GM12872 (cell line): ENCODE measurements at regions not wholly inside any gene's neighbourhood (a gene's known extent, or its start where the extent isn't known, plus 50 kb on each side); places are given as distances from the start of the nearest gene placed in this dataset.

Experiments
- TF ChIP-seq, protein P1 (sequence below): IDR thresholded peaks from 3 replicates; pipeline ENCODE4 v1.5.1; 2011; ENCODE audit warnings: low read depth, mild to moderate bottlenecking, low read length, moderate library complexity; ENCODE audit not compliant: insufficient read depth

- TF ChIP-seq, protein P1, sequence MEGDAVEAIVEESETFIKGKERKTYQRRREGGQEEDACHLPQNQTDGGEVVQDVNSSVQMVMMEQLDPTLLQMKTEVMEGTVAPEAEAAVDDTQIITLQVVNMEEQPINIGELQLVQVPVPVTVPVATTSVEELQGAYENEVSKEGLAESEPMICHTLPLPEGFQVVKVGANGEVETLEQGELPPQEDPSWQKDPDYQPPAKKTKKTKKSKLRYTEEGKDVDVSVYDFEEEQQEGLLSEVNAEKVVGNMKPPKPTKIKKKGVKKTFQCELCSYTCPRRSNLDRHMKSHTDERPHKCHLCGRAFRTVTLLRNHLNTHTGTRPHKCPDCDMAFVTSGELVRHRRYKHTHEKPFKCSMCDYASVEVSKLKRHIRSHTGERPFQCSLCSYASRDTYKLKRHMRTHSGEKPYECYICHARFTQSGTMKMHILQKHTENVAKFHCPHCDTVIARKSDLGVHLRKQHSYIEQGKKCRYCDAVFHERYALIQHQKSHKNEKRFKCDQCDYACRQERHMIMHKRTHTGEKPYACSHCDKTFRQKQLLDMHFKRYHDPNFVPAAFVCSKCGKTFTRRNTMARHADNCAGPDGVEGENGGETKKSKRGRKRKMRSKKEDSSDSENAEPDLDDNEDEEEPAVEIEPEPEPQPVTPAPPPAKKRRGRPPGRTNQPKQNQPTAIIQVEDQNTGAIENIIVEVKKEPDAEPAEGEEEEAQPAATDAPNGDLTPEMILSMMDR = no peak
Observed at GRCh38 chr2:107325981-107326786, 440.2 kb upstream of the ST6GAL2 start.

DNA sequence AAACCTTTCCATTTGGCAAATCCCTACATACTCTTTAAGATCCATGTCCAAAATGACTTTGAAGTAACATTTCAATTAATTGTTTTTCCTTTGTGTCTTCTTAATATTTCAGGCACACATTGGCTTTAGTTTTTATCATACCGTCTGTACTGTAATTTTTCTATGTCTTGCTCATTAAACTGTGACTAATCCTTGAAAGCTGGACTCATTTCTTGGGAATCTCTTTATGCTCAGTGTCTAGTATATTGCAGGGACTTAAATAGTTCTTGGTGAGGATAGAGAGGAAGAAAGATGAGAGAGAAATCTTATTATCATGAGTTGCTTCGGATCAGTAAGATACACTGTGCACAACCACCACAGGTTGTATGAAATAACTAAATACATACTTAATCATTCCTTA lies 448.3 kb upstream of the ST6GAL2 start:
- TF ChIP-seq, protein P1 = no peak

DNA sequence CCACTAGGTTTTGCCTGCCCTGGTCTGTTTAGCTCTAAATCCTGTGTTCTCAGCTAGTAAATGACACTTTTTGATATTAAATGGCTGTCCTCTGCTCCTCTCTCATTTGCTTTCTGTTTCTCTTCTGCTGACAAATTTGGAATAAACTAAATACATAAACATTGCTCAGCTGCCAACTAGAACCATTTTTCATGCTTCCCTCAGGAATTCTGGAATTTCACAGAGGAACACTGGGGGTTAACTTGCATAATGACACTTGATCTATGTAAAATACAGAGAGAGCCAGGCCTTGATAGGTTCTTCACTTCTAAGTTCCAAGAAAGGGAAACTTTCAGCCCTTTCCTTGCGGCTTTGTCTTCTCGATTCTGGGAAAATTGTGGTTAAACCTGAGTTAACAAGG lies 450.6 kb upstream of the ST6GAL2 start:
- TF ChIP-seq, protein P1 = no peak

GRCh38 chr2:107337209-107337898 lies 451.4 kb upstream of the ST6GAL2 start:
- TF ChIP-seq, protein P1 = no peak

GRCh38 chr2:107338059-107338458 lies 452.1 kb upstream of the ST6GAL2 start:
- TF ChIP-seq, protein P1 = no peak

DNA sequence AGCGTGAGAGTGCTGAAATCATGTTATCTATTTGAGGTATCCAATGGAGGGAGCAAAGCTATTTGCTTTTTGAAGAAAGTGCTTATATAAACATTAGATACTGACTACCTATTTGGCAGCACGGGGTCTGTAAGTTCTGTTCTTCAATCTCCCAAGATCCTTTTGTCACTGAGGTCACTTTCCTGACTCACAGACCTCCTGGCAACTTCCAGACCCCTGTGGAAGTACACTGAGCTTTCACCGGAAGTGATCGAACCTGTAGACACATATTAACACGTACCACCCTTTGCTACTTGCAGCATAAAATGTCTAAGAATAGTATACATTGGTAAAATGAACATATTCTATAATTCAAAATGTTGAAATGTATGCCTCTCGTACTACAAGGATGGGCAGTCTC lies 452.6 kb upstream of the ST6GAL2 start:
- TF ChIP-seq, protein P1 = no peak

DNA sequence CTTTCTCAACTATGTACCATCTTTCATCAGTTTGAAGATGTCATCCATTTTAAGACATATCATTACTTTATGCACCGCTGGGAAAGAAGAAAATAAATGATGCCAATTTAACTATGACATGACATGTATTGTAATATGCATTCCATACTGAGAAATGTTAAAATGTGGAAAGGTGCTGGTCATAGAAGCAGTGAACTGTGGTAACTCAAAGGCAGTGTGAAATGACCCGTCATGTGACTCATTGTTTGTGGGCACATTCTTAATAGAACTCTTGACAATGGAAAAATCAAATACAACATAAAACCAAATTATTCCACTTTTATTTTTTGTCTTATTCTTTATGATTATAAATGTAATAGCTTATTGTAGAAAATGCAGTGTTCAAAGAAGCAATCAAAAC lies 455.0 kb upstream of the ST6GAL2 start:
- TF ChIP-seq, protein P1 = no peak
